CD4-positive, alpha-beta memory T cell (primary cell): ENCODE measurements at regions not wholly inside any gene's neighbourhood (a gene's known extent, or its start where the extent isn't known, plus 50 kb on each side); places are given as distances from the start of the nearest gene placed in this dataset.

ENCODE experiments used
- CTCF ChIA-PET: fragments of 350-600 bp; sonication (Branson Sonifier 250); formaldehyde crosslinking; loops from one replicate; lab custom pipeline; 2021; ENCODE audit warnings: inconsistent platforms; ENCODE audit not compliant: partially characterized antibody; lab: Charles Lee
- POLR2A ChIA-PET: fragments of 350-600 bp; sonication (Branson Sonifier 250); formaldehyde crosslinking; loops from one replicate; lab custom pipeline; 2021; ENCODE audit not compliant: partially characterized antibody; lab: Charles Lee
- DNase-seq, 5 donors: peaks; one replicate each; pipeline versions ENCODE4 v3.0.0 to v3.0.0-alpha.2; 2020 to 2022; ENCODE audit warnings: mixed read lengths in 1 of 5
- H3K27ac ChIP-seq: one replicate; pipeline ENCODE4 v1.7.0; 2013; ENCODE audit warnings: low read depth, low read length
- H3K27me3 ChIP-seq: 2 replicates; pipeline ENCODE4 v1.7.0; 2013; ENCODE audit warnings: mild to moderate bottlenecking, low read length, moderate library complexity; ENCODE audit not compliant: insufficient read depth
- H3K36me3 ChIP-seq: 2 replicates; pipeline ENCODE4 v1.7.0; 2013; ENCODE audit warnings: mild to moderate bottlenecking, low read length, moderate library complexity; ENCODE audit not compliant: insufficient read depth
- H3K4me1 ChIP-seq: 2 replicates; pipeline ENCODE4 v1.7.0; 2013; ENCODE audit warnings: mild to moderate bottlenecking, low read length, moderate library complexity; ENCODE audit not compliant: insufficient read depth
- H3K4me3 ChIP-seq, 2 donors: one replicate each; pipeline ENCODE4 v1.7.0; 2013; ENCODE audit warnings: low read length in 2 of 2, mild to moderate bottlenecking in 1 of 2
- H3K9me3 ChIP-seq, 2 donors: one replicate each; pipeline ENCODE4 v1.7.0; 2013; ENCODE audit warnings: low read length in 2 of 2, control low read depth in 1 of 2; ENCODE audit not compliant: control insufficient read depth in 1 of 2
- H3K27ac Mint-ChIP-seq, 7 donors: one replicate each; pipeline ENCODE4 v1.8.0; 2020 to 2021; ENCODE audit warnings: mixed read lengths in 7 of 7, mild to moderate bottlenecking in 6 of 7, inconsistent platforms in 3 of 7, moderate library complexity in 3 of 7
- H3K27me3 Mint-ChIP-seq, 2 donors: one replicate each; pipeline ENCODE4 v1.8.0; 2020 to 2021; ENCODE audit warnings: mixed read lengths in 2 of 2
- H3K36me3 Mint-ChIP-seq, 2 donors: one replicate each; pipeline ENCODE4 v1.8.0; 2020 to 2021; ENCODE audit warnings: mixed read lengths in 2 of 2, inconsistent platforms in 1 of 2, mild to moderate bottlenecking in 1 of 2
- H3K4me1 Mint-ChIP-seq, 4 donors: one replicate each; pipeline ENCODE4 v1.8.0; 2020 to 2021; ENCODE audit warnings: mixed read lengths in 4 of 4, mild to moderate bottlenecking in 1 of 4
- H3K4me3 Mint-ChIP-seq, 8 donors: one replicate each; pipeline ENCODE4 v1.8.0; 2020 to 2021; ENCODE audit warnings: mixed read lengths in 8 of 8, mild to moderate bottlenecking in 7 of 8, moderate library complexity in 6 of 8, inconsistent platforms in 3 of 8
- H3K9me3 Mint-ChIP-seq, 8 donors: one replicate each; pipeline ENCODE4 v1.8.0; 2020 to 2021; ENCODE audit warnings: mixed read lengths in 8 of 8, mild to moderate bottlenecking in 5 of 8, inconsistent platforms in 3 of 8, moderate library complexity in 1 of 8
- intact Hi-C: fragments of 100-400 bp; cut with micrococcal nuclease; formaldehyde crosslinking; loops from one replicate; pipeline ENCODE4 v1.15.1; 2023

GRCh38 chr2:187139469-187139868, 290.5 kb upstream of the ZSWIM2 start:
- no peaks in the 10 kb centered on the region for H3K9me3 ChIP-seq
- intact Hi-C loops = no loop called here
- H3K27ac Mint-ChIP-seq = no peak overlapping the region
- H3K36me3 ChIP-seq = no peaks in the 10 kb centered on the region
- ChIA-PET CTCF (no interaction called here), POLR2A (no interaction called here)
- H3K27me3 ChIP-seq = no peaks in the 10 kb centered on the region
- peaks cover 0 to 3% (median 0%) of the 10 kb centered on the region in 8 donors for H3K9me3 Mint-ChIP-seq
- no peak overlapping the region for H3K27ac ChIP-seq
- H3K4me3 ChIP-seq = no peak overlapping the region
- H3K4me1 ChIP-seq = no peaks in the 10 kb centered on the region
- no peaks in the 10 kb centered on the region for H3K4me1 Mint-ChIP-seq
- no peak for DNase-seq
- no peaks in the 10 kb centered on the region for H3K27me3 Mint-ChIP-seq
- H3K36me3 Mint-ChIP-seq = no peaks in the 10 kb centered on the region
- H3K4me3 Mint-ChIP-seq = no peak overlapping the region

- Histone ChIP-seq H3K27me3 (no peaks in the 10 kb centered on the region), H3K9me3 (no peaks in the 10 kb centered on the region), H3K27ac (no peak overlapping the region), H3K4me1 (no peaks in the 10 kb centered on the region), H3K4me3 (no peak overlapping the region), H3K36me3 (no peaks in the 10 kb centered on the region)
- ChIA-PET CTCF (no interaction called here), POLR2A (no interaction called here)
- no peaks in the 10 kb centered on the region for H3K27me3 Mint-ChIP-seq
- H3K27ac Mint-ChIP-seq = no peak overlapping the region
- H3K4me1 Mint-ChIP-seq = no peaks in the 10 kb centered on the region
- H3K4me3 Mint-ChIP-seq = no peak overlapping the region
- H3K9me3 Mint-ChIP-seq = peaks cover 0 to 2% (median 0%) of the 10 kb centered on the region in 8 donors
- H3K36me3 Mint-ChIP-seq = no peaks in the 10 kb centered on the region
- no peak for DNase-seq
- intact Hi-C loops = no loop called here
Measured at GRCh38 chr2:187138265-187138664, 289.3 kb upstream of the ZSWIM2 start.

- ChIA-PET POLR2A (no interaction called here), CTCF (no interaction called here)
Measured at GRCh38 chr2:187136646-187137045, 287.7 kb upstream of the ZSWIM2 start.

DNA sequence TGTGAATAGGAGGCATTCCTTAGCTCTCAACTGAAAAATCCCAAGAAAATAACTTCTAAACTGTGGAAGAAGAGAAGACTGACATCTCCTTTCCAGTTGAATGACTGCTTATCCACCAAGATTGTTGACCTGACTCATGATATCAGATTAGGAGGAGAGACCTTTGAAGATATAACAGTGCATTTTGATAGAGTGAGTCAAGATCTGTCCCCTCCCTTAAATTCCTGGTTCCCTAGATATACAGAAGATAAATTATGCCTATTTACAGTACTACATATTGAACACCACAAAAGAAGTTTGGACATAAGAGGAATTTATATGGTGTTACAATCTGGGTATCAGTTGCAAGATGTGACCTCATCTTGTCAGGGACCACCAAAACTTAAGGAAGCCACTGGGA, 285.3 kb upstream of the ZSWIM2 start:
- ChIA-PET POLR2A (no interaction called here), CTCF (no interaction called here)
- no peak overlapping the region for H3K4me3 Mint-ChIP-seq
- no peaks in the 10 kb centered on the region for H3K36me3 Mint-ChIP-seq
- H3K27ac ChIP-seq = no peak overlapping the region
- H3K9me3 Mint-ChIP-seq = peaks cover 0 to 4% (median 1%) of the 10 kb centered on the region in 8 donors
- no peaks in the 10 kb centered on the region for H3K27me3 Mint-ChIP-seq
- intact Hi-C loops = no loop called here
- H3K27ac Mint-ChIP-seq = no peak overlapping the region
- H3K4me3 ChIP-seq = no peak overlapping the region
- H3K9me3 ChIP-seq = no peaks in the 10 kb centered on the region
- DNase-seq = no peak
- H3K36me3 ChIP-seq = no peaks in the 10 kb centered on the region
- no peaks in the 10 kb centered on the region for H3K4me1 Mint-ChIP-seq
- no peaks in the 10 kb centered on the region for H3K4me1 ChIP-seq
- H3K27me3 ChIP-seq = no peaks in the 10 kb centered on the region

More at GRCh38 chr2:187136646-187137045, 287.7 kb upstream of the ZSWIM2 start:
- Histone ChIP-seq H3K4me3 (no peak overlapping the region), H3K36me3 (no peaks in the 10 kb centered on the region), H3K27ac (no peak overlapping the region), H3K9me3 (no peaks in the 10 kb centered on the region), H3K27me3 (no peaks in the 10 kb centered on the region), H3K4me1 (no peaks in the 10 kb centered on the region)
- H3K4me3 Mint-ChIP-seq = no peak overlapping the region
- H3K9me3 Mint-ChIP-seq = peaks cover 0 to 4% (median 0%) of the 10 kb centered on the region in 8 donors
- no peaks in the 10 kb centered on the region for H3K4me1 Mint-ChIP-seq
- no peaks in the 10 kb centered on the region for H3K27me3 Mint-ChIP-seq
- no peaks in the 10 kb centered on the region for H3K36me3 Mint-ChIP-seq
- no peak overlapping the region for H3K27ac Mint-ChIP-seq
- intact Hi-C loops = no loop called here
- no peak for DNase-seq

DNA sequence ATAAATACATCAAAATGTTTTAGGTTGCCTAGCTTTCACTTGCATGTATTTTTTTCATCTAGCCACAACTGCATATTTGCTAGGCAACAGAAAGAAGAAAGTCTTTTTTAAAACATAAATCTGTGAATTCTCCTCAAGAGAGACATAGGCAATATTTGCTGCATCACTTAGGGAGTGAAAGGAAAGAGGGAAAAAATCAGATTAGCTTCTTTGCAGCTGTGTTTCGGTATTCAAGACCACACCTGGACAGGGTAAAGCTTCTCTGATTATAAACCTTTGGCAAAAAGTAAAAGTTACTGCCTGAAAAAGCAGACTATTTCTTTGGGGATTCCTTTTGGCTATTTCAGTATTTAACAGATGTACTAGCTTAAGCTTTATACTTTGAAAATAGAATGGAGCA, 280.9 kb upstream of the ZSWIM2 start:
- H3K4me1 ChIP-seq = no peaks in the 10 kb centered on the region
- no peak overlapping the region for H3K4me3 Mint-ChIP-seq
- DNase-seq = no peak
- no peaks in the 10 kb centered on the region for H3K9me3 ChIP-seq
- no peak overlapping the region for H3K27ac Mint-ChIP-seq
- peaks cover 0 to 7% (median 2%) of the 10 kb centered on the region in 8 donors for H3K9me3 Mint-ChIP-seq
- H3K36me3 Mint-ChIP-seq = no peaks in the 10 kb centered on the region
- no peaks in the 10 kb centered on the region for H3K27me3 Mint-ChIP-seq
- no peaks in the 10 kb centered on the region for H3K36me3 ChIP-seq
- no peaks in the 10 kb centered on the region for H3K4me1 Mint-ChIP-seq
- no peak overlapping the region for H3K27ac ChIP-seq
- no peak overlapping the region for H3K4me3 ChIP-seq
- CTCF ChIA-PET = no interaction called here
- H3K27me3 ChIP-seq = no peaks in the 10 kb centered on the region
- POLR2A ChIA-PET = no interaction called here
- intact Hi-C loops = no loop called here

- Mint-ChIP-seq H3K4me3 (no peak overlapping the region), H3K4me1 (no peaks in the 10 kb centered on the region), H3K27me3 (no peaks in the 10 kb centered on the region), H3K9me3 (peaks cover 0 to 7% (median 2%) of the 10 kb centered on the region in 8 donors), H3K36me3 (no peaks in the 10 kb centered on the region), H3K27ac (no peak overlapping the region)
- Histone ChIP-seq H3K27ac (no peak overlapping the region), H3K27me3 (no peaks in the 10 kb centered on the region), H3K9me3 (no peaks in the 10 kb centered on the region), H3K4me3 (no peak overlapping the region), H3K36me3 (no peaks in the 10 kb centered on the region), H3K4me1 (no peaks in the 10 kb centered on the region)
- DNase-seq = no peak
- intact Hi-C loops = no loop called here
- POLR2A ChIA-PET = no interaction called here
- CTCF ChIA-PET = no interaction called here
Measured at GRCh38 chr2:187129306-187129705, 280.3 kb upstream of the ZSWIM2 start.

DNA sequence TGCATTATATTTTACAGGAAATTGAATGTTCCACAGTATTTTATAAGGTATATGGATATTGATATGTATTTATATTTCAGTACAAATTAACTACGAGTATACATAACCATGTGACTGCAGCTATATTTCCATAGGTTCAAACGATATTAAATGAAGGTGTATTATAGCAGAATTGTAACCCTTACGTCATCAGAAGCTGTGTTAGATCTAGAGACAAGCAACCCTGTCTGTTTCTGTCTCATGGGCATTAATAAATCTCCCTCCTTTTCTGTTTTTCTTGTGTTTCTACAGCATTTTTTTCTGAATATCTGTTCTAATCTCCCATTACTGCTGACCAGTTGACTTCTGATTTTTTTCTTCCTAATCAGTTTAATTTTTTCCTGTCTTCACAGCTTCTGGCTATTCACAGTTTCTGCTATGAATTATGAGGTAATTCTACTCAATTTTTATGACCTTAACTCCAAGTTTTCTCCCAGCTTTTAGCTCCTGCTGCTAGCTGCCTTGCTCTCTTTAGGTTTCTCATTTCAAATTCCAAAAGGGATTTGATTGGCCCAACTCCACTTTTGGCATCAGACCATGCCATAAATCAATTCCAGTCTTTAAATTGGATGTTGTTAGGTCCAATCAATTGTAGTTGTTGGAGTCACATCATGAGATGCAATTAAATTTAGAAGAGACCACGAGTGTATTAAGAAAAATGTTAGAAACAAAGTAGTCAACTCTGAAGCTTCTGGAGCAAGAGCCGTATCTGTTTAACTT, 277.5 kb upstream of the ZSWIM2 start:
- CTCF ChIA-PET = no interaction called here
- Histone ChIP-seq H3K27ac (no peak overlapping the region), H3K9me3 (no peaks in the 10 kb centered on the region), H3K4me3 (no peak overlapping the region), H3K36me3 (no peaks in the 10 kb centered on the region), H3K27me3 (no peaks in the 10 kb centered on the region), H3K4me1 (no peaks in the 10 kb centered on the region)
- no peaks in the 10 kb centered on the region for H3K27me3 Mint-ChIP-seq
- H3K9me3 Mint-ChIP-seq = peaks cover 0 to 7% (median under 1%) of the 10 kb centered on the region in 8 donors
- POLR2A ChIA-PET = no interaction called here
- intact Hi-C loops = no loop called here
- H3K4me1 Mint-ChIP-seq = no peaks in the 10 kb centered on the region
- no peaks in the 10 kb centered on the region for H3K36me3 Mint-ChIP-seq
- no peak overlapping the region for H3K27ac Mint-ChIP-seq
- H3K4me3 Mint-ChIP-seq = no peak overlapping the region
- no peak for DNase-seq
